Urinary bladder (tissue), 3 donors: ENCODE measurements at regions not wholly inside any gene's neighbourhood (a gene's known extent, or its start where the extent isn't known, plus 50 kb on each side); places are given as distances from the start of the nearest gene placed in this dataset.
A peak's percentile ranks its signal among the peaks of the same experiment; 100 is the strongest.

ENCODE experiments used
- DNase-seq: peaks from one replicate; pipeline ENCODE4 v3.0.0-alpha.2; 2015; ENCODE audit errors: extremely low spot score
- H3K27ac ChIP-seq: one replicate; pipeline ENCODE4 v1.5.1; 2013; ENCODE audit warnings: low read depth, mild to moderate bottlenecking, moderate library complexity
- H3K36me3 ChIP-seq: one replicate; pipeline ENCODE4 v1.6.1; 2013; ENCODE audit warnings: mild to moderate bottlenecking, moderate library complexity; ENCODE audit not compliant: insufficient read depth
- H3K4me1 ChIP-seq: one replicate; pipeline ENCODE4 v1.6.1; 2013; ENCODE audit warnings: mild to moderate bottlenecking, moderate library complexity; ENCODE audit not compliant: insufficient read depth
- H3K4me3 ChIP-seq: one replicate; pipeline ENCODE4 v1.5.1; 2013; ENCODE audit warnings: low read depth, low read length
- WGBS: extraction: QIAGEN DNeasy Blood & Tissue Kit; methylation state at CpG from one replicate; pipeline ENCODE4 v1.1.7; 2013; 5-methylcytosine and 5-hydroxymethylcytosine counted together
- donor health status: healthy with polysubstance abuse.
- donor health status: healthy.

DNA sequence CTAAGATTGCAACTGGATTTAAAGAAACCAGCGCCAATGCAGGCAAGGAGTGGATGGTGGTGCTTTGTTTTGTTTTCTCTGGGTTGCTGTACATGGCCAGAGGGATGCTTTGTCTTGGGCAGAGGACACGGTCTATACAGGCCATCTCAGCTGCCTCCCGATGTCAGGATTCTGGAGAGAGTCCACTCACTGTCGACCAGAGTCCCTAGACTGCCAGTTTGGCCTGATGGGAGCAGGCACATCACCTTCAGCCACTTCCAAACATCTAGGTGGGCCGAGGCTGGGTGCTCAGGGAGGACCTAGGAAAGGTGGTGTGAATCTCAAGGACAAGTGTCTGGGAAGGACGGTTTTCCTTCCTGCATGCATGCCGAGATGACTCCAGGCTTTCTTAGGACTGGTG lies 152.1 kb downstream of the BUB3 start:
- Histone ChIP-seq H3K36me3 (no peaks in the 10 kb centered on the region), H3K4me1 (no peaks in the 10 kb centered on the region), H3K27ac (no peak overlapping the region), H3K4me3 (no peak overlapping the region)
- DNase-seq, result no peak
- WGBS, result 82% methylated on average over 7 of the region's 7 CpGs

DNA sequence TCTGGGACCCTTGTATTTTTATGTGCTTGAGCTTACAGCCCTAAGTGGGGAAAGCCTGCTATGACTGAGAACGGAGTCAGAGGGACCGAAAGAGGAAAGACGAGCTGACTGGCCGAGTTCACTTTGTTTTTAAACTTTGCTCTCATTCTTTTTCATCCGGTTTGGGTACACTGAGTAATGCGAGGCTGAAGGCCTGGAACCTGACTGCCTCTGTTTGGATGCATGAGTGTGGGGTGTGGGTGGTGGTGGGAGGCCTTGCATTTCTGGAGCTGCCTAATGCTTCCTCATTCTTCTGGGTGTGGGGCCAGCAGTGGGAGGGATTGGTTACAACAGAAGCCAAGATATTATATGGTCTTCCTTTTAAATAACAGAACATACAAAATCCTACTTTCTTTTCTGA lies 155.5 kb downstream of the BUB3 start:
- Histone ChIP-seq H3K27ac (no peak overlapping the region), H3K4me3 (no peak overlapping the region), H3K4me1 (no peaks in the 10 kb centered on the region), H3K36me3 (no peaks in the 10 kb centered on the region)
- no peak for DNase-seq
- 53% methylated on average over 6 of the region's 6 CpGs for WGBS

DNA sequence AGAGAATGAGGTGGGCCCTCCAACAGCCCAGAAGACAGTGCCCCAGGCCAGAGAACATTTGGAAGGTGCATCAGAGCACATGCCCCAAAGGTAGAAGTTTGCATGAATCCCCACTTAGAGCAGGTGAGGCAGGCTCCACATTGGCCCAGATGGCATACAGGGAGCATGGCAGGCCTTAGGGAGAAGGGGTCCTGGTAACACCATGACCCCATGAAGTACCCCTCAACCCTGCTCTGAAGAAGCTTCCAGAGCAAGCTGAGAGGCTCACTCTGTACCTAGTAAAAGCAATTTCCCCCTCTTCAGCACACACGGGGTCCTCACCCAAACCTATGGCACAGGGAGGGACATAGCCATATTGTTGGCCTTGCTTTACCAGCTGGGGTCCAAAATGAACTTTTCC lies 162.6 kb downstream of the BUB3 start:
- Histone ChIP-seq H3K4me3 (no peak overlapping the region), H3K36me3 (no peaks in the 10 kb centered on the region), H3K4me1 (no peaks in the 10 kb centered on the region), H3K27ac (no peak overlapping the region)
- 86% methylated on average over 1 of the region's 1 CpG for WGBS
- no peak for DNase-seq

DNA sequence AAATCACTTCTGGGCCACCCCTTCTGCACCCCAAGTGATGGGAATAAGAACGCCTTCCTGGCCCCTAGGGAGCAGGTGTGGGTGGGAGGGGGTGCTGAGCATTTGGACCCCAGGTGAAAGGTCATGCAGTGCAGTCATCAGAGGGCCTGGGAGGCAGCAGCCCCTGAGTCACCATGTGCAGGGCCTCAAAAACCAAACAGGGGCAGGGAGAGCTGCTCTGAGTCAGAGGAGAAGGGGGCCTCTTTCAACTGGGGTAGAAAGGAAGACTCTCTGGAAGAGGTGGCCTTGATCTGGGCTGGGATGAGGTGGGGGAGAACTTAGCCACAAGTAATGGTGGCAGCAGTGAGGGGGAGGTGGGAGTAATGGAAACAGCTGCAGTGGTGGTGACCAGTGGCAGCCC lies 164.3 kb downstream of the BUB3 start:
- no peaks in the 10 kb centered on the region for H3K4me1 ChIP-seq
- no peak overlapping the region for H3K4me3 ChIP-seq
- no peak for DNase-seq
- no peaks in the 10 kb centered on the region for H3K36me3 ChIP-seq
- WGBS, result 70% methylated on average over 1 of the region's 1 CpG
- H3K27ac ChIP-seq, result no peak overlapping the region

DNA sequence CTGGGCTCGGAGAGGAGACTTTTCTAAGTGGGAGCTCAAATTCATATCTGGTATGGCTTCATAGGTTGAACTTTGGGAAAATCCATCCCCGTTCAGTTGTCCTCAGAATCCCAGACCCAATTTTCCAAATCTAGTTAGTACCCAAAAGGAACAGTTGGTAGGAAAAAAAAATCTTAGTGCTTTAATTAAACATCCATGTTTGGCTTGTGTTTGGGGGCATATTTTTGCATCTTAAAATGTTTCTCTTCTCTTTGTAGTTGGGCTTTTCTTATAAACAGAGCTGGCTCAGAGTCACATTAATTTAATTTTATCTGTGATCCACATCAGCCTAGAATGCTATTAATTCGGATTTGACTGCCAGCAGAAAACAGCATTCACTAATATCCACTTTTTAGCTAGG lies 165.9 kb downstream of the BUB3 start:
- no peak for DNase-seq
- WGBS, result 64% methylated on average over 3 of the region's 3 CpGs
- H3K4me1 ChIP-seq, result no peaks in the 10 kb centered on the region
- H3K4me3 ChIP-seq, result no peak overlapping the region
- no peak overlapping the region for H3K27ac ChIP-seq
- no peaks in the 10 kb centered on the region for H3K36me3 ChIP-seq

DNA sequence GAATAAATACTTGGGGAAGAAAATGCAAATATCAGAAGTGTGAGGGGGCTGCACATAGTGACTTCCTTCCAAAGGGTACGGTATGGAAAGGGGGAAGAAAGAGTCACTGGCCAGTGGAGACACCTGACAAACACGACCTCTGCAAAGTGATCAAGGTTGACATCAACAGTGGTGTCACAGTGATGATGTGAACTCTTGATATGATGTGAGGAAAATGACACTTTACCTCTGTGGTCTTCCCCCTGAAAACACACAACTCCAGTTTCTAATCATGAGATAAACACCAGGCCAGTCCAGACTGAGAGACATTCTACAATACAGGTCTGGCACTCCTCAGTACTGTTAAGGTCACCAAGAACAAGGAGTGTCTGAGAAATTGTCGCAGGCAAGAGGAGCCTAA lies 169.7 kb downstream of the BUB3 start:
- H3K4me3 ChIP-seq, result no peak overlapping the region
- H3K4me1 ChIP-seq, result no peaks in the 10 kb centered on the region
- 84% methylated on average over 3 of the region's 3 CpGs for WGBS
- H3K27ac ChIP-seq, result no peak overlapping the region
- no peaks in the 10 kb centered on the region for H3K36me3 ChIP-seq
- no peak for DNase-seq

DNA sequence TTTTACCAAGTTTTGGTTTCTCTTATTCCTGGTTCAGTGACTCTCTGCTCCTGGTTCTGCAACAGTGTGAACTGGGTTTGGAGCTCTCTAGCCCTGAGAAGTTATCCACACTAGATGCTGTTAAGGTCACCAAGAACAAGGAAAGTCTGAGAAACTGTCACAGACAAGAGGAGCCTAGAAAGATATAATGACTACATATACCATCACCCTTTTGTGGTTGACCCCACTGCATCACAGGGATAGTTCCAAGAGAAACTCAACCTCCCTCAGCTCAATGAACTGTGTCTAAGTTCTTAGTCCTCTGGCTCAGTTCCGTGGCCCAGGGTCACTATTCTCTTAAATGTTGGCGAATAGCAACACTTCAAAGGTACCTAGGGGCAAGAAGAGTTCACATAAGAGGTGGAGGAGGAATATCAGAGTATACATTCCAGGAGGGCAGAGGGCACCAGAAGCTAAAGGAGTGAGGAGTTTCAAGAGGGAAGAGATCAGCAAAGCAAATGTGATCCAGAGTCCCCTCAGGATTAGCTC lies 171.5 kb downstream of the BUB3 start:
- 79% methylated on average over 2 of the region's 2 CpGs for WGBS
- Histone ChIP-seq H3K36me3 (no peaks in the 10 kb centered on the region), H3K4me3 (no peak overlapping the region), H3K4me1 (no peaks in the 10 kb centered on the region), H3K27ac (no peak overlapping the region)
- DNase-seq, result no peak

DNA sequence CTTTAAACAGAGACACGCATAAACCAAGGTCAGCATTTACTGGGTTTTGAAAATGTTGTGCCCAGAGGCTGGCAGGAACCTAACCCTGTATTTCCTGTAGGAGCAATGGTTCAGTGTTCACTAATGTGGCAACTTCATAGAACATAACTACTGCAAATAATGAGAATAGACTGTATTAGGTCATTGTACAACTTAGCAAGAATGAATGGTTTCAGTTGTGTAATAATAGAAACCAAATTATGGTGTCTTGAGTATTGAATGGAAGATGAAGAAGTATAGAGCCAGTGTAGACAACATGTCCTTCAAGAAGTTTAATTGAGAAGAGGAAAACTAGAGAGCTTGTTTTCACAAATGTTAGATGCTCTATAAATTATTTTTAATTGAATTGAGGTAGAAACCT lies 172.5 kb downstream of the BUB3 start:
- DNase-seq, result no peak
- WGBS, result 91% methylated on average over 1 of the region's 1 CpG
- Histone ChIP-seq H3K4me1 (no peaks in the 10 kb centered on the region), H3K36me3 (no peaks in the 10 kb centered on the region), H3K27ac (no peak overlapping the region), H3K4me3 (no peak overlapping the region)

DNA sequence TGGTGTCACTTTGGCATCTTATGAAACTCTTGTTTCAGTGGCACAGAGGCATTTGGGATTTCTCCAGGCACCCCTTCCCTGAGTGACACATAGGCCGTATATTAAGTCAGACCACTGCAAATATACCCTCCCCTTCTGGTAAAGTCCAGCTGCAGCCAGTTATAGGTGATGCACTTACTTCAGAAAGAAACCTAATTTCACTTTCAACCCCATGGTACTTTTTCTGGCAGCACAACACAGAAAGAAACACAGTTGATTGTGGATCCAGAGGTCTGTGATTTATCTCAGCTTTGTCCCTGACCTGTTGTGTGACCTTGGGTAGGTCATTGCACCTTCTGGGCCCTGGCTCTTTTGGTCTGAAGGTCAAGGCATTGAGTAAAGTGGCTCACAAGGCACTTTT lies 173.2 kb downstream of the BUB3 start:
- Histone ChIP-seq H3K36me3 (no peaks in the 10 kb centered on the region), H3K4me1 (no peaks in the 10 kb centered on the region), H3K4me3 (no peak overlapping the region), H3K27ac (no peak overlapping the region)
- WGBS, result 90% methylated on average over 1 of the region's 1 CpG
- no peak for DNase-seq

DNA sequence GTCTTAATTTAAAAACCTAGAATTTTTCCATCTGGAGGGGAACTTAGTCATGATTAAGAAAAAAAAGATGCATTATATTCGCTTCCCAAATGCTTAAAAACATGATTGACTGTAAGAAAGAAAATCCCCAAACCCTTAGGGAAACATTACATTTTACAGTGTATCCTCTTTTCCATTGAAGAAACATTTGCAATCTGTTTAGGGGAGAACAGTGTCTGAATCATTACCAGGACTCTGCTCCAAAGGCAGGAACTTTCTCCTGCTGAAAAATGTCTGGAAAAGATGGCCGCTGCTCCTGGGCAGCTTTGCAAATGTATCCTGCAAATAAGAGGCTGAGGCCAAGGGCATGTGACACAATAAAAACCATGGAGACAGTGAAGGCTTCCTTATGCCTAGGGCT lies 173.7 kb downstream of the BUB3 start:
- WGBS, result 77% methylated on average over 2 of the region's 2 CpGs
- DNase-seq, result no peak

DNA sequence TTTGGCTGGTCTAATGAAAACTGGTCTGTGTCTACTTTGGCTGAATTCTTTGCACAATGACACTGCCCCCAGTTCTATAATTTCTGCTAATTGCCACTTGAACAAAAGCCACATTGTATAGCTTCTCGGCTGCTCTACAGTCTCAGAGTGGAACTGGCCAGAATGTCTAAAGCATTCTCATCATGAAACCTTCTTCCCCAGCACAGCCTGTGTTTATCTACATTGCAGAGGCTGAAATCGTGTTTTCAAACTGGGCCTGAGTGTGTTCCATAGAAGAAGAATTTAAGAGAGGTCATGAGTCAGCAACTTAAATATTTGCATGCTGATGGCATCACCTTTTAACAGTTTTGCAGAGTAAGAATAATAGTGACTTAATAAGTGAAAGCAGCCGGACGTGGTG lies 177.2 kb downstream of the BUB3 start:
- Histone ChIP-seq H3K4me1 (no peaks in the 10 kb centered on the region), H3K4me3 (no peak overlapping the region), H3K36me3 (no peaks in the 10 kb centered on the region), H3K27ac (no peak overlapping the region)
- DNase-seq, result no peak
- 70% methylated on average over 4 of the region's 4 CpGs for WGBS

More for the DNA sequence above, 173.7 kb downstream of the BUB3 start:
- Histone ChIP-seq H3K36me3 (no peaks in the 10 kb centered on the region), H3K4me1 (no peaks in the 10 kb centered on the region), H3K27ac (no peak overlapping the region), H3K4me3 (no peak overlapping the region)

DNA sequence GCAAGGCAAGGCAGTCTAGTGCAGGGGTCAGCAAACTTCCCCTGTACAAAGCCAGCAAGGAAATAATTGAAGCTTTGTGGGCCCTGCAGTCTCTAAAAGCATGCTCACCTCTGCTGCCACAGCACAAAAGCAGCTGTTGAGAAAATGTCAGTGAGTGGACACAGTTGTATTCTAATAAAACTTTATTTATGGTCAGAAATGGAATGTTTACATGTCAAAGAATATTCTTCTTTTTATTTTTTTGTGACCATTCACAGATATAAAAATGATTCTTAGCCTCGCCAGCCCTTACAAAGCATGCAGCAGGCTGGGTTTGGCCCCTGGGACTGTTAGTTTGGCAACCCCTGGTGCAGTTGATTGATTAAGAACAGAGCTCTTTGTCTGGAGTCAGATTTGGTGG lies 192.4 kb downstream of the BUB3 start:
- Histone ChIP-seq H3K4me3 (no peak overlapping the region), H3K36me3 (no peaks in the 10 kb centered on the region), H3K27ac (no peak overlapping the region), H3K4me1 (no peaks in the 10 kb centered on the region)
- no peak for DNase-seq
- 88% methylated on average over 1 of the region's 1 CpG for WGBS

DNA sequence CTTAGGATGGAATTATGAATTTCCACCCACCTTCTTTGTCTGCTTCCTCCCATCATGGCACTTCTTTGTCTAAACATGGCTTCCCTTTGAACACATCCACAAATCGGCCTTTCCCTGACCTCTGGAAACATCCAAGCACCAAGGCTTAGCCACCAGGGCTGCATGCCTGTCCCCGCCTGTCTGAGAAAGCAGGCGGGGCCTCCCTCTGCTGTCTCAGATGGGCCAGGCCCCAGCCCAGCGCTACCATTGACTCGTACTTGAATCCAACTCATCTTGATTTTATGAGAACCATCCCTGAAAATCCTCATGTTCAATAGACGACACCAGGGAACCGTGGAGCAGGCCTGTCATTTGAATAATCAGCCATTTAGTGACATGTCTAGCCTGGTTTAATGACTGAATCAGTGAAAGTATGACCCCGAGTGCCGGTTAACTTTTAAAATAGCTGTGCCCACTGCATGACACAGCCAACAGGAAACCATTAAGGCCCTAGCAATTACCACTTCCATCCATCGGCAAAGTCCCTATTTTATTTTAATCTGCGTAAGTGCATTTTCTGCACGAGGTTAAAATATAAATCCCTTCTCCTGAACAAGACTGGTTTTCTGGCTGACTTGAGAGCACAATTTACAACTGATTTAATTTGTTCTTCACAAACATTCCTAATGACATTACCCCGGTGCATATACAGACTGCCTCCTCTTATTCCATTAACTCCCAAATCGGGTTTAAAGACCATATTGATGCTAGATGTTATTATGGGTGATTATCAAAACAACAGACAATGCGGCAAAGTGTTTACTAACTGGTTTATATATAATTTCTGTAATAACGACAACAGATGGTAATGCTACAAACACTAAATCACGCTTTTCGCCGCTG lies 194.7 kb downstream of the BUB3 start:
- Histone ChIP-seq H3K27ac (no peak overlapping the region), H3K4me1 (no peaks in the 10 kb centered on the region), H3K36me3 (no peaks in the 10 kb centered on the region), H3K4me3 (no peak overlapping the region)
- 81% methylated on average over 19 of the region's 19 CpGs for WGBS
- DNase-seq, result peak; percentile 26

DNA sequence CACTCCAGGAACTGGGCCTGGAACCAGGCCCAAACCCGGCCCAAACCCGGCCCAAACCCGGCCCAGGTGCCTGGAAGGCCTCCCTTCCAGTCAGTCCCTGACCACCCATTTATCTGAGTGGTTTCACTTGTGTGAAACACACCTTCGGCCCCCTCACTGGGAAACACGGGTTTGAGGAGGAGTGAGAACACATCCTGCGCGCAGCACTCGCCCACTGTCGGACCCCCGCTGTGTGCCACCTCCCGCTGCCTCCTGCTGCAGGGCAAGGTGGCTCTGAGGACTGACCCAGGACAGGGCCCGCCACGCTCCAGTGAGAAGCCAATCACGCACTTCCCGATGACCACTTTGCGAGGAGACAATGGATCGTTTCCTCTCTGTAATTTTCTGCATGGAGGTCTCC lies 197.5 kb downstream of the BUB3 start:
- DNase-seq, result no peak
- Histone ChIP-seq H3K4me3 (no peak overlapping the region), H3K36me3 (no peaks in the 10 kb centered on the region), H3K27ac (no peak overlapping the region), H3K4me1 (no peaks in the 10 kb centered on the region)
- WGBS, result 87% methylated on average over 17 of the region's 17 CpGs
